Jurkat, Clone E6-1 (cell line): ENCODE measurements at regions not wholly inside any gene's neighbourhood (a gene's known extent, or its start where the extent isn't known, plus 50 kb on each side); places are given as distances from the start of the nearest gene placed in this dataset.

Experiments used
- DNase-seq: peaks from one replicate; pipeline ENCODE4 v3.0.0-alpha.2; 2011; ENCODE audit warnings: low read depth, low spot score
- H3K4me3 ChIP-seq: 2 replicates; pipeline ENCODE4 v1.5.1; 2011; ENCODE audit warnings: mild to moderate bottlenecking, low read length, control low read depth, moderate library complexity

DNA sequence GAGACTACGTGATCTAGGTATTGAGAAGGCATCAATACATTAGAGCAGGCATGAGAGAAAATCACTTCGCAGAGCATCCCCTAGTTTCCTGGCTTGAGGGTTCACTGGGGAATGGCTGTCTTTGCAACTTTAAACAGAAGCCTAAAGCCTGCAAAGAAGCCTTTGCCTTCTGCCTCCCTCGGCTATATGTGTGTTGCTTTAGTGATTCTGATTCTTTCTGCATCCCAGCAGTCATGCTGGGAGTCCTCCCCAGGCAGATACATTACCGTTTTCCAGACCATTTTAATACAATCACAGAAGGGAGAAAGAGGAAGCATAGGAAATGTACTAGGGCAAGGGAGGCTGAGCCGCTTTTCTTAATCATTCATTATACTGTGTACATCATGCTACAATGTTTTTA is 773.2 kb upstream of the LRRC4C start:
- no peak overlapping the region for H3K4me3 ChIP-seq
- DNase-seq: no peak

DNA sequence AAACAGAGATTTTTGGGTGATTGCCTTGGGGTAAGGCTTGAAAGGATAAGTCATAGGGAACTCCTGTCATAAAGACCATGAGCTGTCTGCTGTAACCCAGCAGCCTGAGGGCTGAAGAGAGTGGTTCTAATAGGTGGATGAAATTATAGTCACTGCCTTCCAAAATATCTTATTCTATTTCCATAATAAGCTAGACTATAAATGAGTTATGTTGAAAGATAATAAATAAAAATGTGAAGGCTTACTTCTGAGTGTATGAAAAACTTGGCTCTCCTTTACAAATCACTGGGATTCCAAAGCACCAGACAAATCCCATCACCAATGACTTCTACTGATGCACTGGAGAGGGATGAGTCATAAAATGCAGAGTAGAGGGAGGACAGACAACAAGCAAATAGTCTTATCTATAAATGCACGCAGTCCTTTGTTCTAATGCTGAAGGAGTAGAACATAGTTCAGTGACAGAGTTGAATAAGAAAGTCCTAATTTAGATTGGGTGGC is 775.0 kb upstream of the LRRC4C start:
- no peak for DNase-seq

DNA sequence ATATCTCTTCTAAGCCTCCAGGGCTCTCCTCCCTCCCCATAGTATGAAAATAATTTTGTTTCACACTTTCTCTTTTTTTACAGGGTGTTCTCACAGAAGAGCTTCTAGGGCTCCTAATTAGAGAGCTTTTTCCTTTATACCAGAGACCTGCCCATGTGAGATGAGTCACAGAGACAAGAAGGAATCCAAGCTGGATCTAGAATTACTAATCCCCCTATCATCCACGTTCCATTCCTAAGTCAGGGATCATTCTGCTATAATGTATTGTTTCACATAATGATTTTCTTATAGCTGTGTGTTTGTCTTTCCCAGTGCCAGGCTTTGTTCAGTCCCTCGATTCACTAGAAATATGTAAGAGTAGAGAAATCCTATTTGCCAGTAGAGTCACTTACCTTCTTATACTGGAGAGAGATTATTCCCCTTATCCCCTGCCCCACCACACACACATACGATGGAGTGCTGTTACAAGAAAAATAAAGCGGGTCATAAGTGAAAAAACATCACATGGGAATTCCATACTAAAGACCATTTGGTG is 778.3 kb upstream of the LRRC4C start:
- no peak overlapping the region for H3K4me3 ChIP-seq
- DNase-seq: no peak

More for the DNA sequence above, 775.0 kb upstream of the LRRC4C start:
- no peak overlapping the region for H3K4me3 ChIP-seq

DNA sequence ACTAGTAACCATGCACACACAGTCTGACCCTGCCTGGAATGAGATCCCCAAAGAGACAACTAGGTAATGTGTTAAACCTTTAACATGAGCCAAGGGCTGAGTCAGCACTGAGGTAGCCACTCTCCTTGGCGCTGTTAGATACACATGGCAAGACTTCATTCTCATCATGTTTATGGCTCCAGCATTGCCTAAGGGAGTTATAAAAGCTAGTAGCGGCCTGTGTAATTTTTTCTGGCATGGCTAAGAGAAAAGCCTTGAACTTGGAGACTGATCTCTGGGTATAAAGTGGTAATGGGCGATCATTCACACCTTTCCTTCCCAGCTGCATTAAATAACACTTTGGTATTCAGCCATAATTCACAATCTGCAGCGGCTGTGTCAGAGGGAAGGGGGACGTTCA is 779.7 kb upstream of the LRRC4C start:
- H3K4me3 ChIP-seq: no peak overlapping the region
- DNase-seq: no peak

DNA sequence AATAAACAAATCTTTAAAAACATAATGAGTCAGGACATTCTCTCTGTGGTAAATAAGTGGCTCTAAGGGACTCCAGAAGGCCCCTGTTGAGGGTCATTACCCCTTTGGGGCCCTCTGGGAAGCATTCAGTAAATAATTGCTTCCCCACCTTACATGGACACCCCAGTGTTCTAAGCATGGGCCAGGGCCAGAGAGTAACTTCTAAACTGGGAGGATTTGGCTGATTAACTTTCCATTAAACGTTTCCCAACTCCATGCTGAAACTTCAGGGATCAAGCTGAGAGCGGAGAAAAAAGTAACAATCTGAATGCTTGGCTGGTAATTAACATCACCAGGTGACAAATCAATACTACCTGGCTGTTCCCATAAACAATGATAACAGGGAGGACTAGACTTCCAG is 783.9 kb upstream of the LRRC4C start:
- no peak for DNase-seq
- no peak overlapping the region for H3K4me3 ChIP-seq

DNA sequence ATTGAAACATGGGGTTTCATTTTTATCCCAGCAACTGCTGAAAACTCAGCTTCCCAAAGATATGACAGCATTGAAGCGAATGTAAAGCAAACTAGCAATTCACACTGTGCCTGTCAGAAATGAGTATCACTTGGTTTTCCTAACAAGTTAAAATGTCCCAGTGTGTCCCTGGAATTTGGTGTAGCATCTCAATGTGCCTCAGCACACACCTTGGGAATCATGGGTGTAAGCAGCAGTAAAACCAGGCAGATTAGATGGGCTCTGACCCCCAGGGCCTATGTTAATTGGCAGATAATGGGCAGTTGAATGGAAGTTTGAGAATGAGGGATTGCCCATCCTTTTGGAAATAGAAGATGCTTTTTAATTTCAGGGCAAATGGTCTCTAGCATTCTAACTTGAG is 784.9 kb upstream of the LRRC4C start:
- no peak for DNase-seq
- no peak overlapping the region for H3K4me3 ChIP-seq

DNA sequence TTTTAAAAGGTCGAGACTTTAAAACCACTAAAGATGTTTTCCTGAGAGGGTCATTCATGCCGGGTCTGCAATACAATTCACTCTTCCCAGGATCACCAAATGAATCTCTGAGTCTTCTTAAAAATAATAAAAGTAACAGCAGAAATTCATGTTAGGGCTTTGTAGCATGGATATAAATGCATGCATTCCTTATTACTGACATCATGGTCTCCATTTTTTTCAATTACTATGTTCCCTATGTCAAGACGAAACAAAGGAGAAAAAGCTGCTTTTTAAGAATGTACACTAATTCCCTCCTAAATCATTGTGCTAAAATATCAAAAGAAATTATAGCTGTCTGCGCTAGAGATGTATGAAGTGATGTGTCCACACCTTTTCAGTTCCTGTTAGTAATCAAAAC is 789.9 kb upstream of the LRRC4C start:
- no peak overlapping the region for H3K4me3 ChIP-seq
- no peak for DNase-seq

DNA sequence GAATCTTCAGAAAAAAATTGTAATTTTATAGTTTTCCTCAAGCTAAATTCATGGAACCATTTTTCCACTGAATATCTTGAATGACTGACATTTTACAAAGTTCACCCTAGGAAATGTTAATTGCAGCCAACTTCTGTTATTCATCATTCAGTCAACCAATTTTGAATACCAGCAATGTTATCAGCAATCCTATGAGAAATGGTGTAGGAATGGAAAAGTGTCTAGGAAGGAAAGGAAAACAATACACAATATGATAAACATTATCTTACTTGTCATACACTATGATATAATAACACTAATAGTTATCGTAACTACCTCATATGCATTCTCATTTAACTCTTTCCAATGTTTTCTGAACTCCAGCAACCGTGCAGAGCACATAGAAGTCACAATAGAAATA is 790.5 kb upstream of the LRRC4C start:
- H3K4me3 ChIP-seq: no peak overlapping the region
- DNase-seq: no peak

DNA sequence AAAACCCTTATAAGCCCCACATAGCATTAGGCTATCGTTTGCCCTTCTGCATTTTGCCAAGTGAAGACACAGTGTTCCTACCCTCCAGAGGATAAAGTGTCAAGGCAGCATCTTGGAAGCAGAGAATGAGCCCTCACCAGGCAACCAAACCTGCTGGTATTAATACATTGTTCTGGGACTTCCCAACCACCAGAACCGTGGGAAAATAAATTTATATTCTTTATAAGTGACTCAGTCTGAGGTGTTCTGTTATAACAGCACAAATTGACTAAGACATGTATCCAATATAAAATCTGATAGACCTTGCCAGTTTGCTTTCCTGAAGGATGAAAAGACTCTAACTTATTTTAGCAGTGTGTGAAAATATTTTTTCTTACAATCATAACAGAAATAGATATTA is 792.5 kb upstream of the LRRC4C start:
- no peak overlapping the region for H3K4me3 ChIP-seq
- no peak for DNase-seq

DNA sequence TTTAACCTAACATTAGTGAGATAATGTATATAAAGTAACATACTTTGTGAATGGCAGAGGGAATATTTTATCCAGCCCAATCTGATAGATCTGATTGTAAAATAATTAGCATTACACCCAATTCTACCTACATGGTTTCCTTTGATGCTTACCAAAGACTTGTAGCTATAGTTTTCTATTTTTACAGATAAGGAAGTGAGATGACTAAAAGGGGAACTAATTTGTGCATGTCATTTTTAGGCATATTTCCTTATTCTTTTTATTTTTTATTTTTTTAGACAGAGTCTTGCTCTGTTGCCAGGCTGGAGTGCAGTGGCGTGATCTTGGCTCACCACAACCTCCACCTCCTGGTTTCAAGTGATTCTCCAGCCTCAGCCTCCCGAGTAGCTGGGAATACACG is 793.7 kb upstream of the LRRC4C start:
- H3K4me3 ChIP-seq: no peak overlapping the region
- no peak for DNase-seq

DNA sequence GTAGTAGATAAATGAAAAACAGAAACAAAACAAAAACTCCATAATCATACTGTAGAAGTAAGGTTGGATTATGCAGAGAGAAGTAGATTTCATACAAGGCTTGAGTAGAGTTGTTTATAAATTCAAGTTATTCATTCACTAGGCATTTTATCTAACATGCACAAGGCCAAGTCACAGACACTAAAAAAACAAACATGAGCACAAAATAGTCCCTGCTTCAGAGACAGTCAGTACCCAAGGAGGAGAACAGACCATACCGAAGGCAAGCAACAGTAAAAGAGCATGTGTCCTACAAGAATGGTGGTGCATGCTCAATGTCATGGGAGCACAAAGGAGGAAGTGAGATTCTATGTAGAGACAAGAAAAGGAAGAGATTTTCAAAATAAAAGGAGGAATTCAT is 796.5 kb upstream of the LRRC4C start:
- DNase-seq: no peak
- H3K4me3 ChIP-seq: no peak overlapping the region

DNA sequence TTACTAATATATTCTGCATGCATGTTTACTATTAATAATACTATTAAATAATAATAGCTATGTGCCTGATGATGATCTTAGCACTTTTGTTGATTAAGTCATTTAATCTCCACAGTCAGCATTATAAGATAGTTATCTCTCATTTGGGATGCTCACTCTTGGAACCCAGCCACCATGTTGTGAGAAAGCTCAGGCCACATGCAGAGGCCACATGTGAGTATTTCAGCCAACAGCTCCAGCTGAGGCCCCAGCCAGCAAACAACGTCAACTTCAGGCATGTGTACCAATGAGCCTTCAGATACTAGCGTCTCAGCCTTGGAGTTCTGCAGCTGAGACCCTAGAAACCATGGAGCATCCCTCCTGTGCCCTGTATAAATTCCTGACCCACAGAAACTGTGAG is 798.1 kb upstream of the LRRC4C start:
- DNase-seq: no peak
- H3K4me3 ChIP-seq: no peak overlapping the region

DNA sequence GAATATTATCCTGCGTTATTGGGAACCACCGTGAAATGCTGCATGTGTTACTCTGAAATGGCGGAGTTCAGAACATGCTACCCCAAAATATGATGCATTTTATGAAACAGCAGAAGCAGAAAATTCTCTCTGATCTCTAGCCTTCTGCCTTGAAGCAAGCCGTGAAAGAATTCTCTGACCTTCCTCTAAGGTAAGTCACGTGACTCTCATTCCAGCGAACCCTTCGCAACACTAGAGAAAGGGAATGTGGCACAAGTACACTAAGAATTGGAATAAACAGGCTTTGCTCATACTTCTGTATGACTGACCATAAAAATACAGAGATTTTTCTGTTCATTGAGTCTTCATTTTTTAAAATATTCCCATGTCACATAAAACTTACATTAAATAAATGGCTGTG is 805.6 kb upstream of the LRRC4C start:
- H3K4me3 ChIP-seq: no peak overlapping the region
- DNase-seq: no peak

DNA sequence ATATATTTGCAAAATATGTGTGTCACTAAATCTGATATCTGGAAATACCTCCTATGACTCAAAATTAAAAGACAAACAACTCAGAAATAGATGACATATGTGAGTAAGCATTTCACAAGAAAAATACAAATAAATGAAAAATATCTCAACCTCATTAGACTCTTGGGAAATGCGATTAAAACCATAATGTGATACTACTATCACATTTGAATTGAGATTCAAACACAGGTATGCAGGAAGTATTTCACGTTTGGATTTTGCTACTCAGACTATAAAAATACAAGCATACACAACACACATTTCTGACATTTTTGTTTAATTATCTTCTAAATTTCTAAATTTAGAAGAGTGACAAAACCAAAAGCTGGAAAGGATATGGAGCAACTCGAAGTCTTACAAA is 811.9 kb upstream of the LRRC4C start:
- no peak overlapping the region for H3K4me3 ChIP-seq
- DNase-seq: no peak

DNA sequence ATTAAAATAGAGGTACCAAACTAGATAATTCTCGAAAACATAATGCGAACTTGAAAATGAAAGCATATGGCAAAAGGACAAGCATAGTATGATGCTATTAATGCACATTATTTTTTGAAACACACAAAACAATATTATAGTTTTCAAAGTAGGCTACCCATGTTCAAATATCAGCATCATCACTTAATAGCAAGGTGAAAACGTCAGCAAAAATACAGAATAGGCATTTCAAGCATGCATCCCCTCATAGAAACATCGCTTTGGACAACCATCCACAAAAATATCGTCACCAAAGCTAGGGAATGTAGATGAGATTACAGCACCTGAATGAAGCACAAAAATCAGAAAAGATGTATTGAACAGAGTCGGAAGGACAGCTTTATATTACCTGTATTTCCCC is 814.5 kb upstream of the LRRC4C start:
- H3K4me3 ChIP-seq: no peak overlapping the region
- DNase-seq: no peak

DNA sequence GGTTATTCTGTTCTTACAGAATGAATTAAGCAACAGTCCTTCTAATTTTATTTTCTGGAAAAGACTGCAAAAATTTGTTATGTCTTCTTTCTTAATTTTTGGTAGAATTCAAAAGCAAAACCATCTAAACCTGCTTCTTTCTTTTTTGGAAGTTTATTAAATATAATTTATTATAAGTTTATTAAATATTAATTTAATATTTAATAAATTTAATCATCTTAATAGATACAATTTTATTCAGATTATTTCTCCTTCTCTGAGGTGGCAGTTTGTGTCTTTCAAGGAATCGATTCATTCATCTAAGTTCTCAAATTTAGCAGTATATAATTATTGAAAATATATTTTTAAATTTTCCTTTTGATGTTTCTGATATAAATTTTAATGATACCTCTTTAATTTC is 837.5 kb upstream of the LRRC4C start:
- DNase-seq: no peak
- no peak overlapping the region for H3K4me3 ChIP-seq

DNA sequence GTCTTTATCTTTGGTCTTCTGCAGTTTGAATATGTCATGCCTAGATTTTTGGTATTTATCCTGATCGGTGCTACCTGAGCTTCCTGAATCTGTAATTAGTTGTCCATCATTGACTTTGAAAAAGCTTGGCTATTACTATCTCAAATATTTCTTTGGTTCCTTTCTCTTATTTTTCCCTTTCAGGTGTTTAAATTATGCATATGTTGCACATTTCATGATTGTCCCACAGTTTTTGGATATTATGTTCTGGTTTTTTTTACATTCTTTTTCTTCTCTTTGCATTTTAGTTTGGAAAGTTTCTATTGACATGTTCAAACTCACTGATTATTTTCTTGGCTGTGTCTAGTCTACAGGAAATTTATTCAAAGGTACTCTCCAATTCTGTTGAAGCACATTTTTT is 840.3 kb upstream of the LRRC4C start:
- no peak for DNase-seq

DNA sequence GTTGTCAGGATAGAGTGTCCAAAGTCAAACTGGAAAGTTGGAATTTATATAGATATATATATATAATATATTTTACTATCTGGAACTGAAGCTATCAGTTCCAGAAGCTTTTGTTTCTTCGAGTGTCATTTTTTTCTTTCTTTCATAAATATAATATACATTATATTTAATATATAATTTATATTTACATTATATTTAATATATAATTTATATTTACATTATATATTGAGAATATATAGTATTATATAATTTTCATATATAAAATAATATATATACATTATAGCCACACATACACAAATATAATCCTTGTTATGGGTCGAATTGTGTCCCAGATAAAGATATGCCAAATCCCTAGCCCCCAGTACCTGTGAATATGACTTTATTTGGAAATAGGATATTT is 842.3 kb upstream of the LRRC4C start:
- no peak overlapping the region for H3K4me3 ChIP-seq
- DNase-seq: no peak

More for the DNA sequence above, 840.3 kb upstream of the LRRC4C start:
- H3K4me3 ChIP-seq: no peak overlapping the region

DNA sequence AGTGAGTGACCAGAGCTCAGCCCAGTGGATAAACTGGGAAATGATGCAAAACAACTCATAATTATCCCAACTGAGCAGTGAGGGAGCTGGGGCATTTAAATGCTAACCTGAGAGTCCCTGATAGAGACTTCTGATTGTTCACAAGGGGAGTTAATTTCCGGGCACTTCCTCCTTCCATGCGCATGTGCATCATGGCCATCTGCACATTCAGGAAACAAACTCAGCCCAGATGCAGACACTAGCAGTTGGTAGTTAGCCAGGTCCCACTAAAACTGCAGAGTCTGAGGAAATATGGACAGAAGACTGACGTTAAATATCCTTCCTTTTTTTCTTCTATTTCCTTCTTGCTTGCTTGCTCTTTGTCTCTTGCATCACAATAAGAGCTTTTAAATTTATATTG is 852.1 kb upstream of the LRRC4C start:
- no peak for DNase-seq
- no peak overlapping the region for H3K4me3 ChIP-seq

DNA sequence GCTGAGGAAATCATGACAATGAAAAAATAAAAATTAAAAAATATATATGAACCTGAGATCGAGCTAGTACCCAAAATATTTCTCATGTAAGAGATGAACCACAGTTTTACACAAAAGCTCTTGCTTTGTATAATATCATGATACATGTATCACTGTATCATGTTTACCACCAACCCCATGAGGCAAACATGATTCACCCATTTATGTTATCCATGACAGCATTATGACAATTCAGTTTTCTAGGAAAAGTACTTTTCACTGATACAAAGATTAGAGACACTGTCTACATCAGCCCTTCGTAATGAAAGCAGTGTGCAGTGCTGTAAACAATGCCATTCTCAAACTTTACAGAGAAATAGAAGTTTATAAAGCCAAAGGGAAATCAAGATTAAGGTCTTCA is 852.5 kb upstream of the LRRC4C start:
- DNase-seq: no peak

DNA sequence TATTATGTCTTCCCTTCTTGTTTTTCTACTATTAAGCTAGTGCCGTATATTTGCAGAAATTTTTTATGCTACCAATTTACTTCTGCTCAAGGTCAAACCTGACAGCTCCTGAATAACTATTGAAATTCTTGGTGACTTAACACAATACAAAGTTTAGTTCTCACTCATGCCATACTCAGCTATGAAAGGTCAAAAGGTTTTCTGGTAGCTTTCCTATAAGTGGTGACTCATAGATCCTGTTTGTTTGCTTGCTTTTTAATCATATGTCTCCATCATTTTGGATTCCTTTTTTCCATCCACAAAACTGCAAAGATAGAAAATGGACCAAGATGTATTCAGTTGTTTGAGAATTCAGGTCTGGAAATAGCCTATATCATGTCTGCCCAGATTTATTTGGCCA is 855.8 kb upstream of the LRRC4C start:
- no peak overlapping the region for H3K4me3 ChIP-seq
- DNase-seq: no peak

More for the DNA sequence above, 852.5 kb upstream of the LRRC4C start:
- no peak overlapping the region for H3K4me3 ChIP-seq

DNA sequence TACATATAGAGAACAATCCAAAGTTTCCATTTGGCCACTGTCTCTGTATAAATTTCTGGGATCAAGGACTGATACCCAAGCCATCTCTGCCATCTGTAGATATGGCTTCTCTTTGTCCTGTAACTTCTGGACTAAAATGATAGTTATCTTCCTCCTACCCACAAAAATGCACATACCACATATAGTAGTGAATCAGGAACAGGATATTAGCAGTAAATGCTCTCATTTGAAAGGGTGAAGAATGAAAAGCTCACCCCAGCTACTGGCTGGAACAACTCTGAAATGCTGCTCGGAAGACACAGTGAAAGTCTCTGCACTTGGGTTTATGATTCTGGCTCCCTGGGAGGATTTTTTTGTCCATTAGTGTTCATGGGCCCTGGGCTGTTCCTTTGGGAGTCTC is 856.4 kb upstream of the LRRC4C start:
- no peak for DNase-seq
- H3K4me3 ChIP-seq: no peak overlapping the region
